ENCODE measurements at regions not wholly inside any gene's neighbourhood (a gene's known extent, or its start where the extent isn't known, plus 50 kb on each side); places are given as distances from the start of the nearest gene placed in this dataset.

DNA sequence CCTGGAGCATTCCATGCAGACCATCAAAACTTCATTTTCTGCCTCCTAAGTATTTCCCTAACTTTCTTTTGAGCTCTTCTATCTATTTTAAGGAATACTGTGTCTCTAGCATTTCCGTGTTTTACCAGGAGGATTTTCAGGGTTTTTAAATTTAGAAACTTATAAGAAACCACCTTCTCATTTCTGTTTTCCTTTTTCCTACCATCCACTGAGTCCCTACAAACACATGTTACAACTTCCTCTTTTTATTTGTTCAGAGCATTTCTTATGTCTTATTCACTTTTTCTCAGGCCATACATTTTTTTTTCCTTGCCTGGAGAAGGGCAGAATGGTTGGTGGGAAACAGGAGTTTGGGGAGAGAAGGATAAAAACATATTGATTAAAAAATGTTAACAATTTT, 130.0 kb upstream of the BMP5 start:
- in situ Hi-C loops (cut with MboI; ENCODE audit: low sequenced_read_pairs) = no loop called here

DNA sequence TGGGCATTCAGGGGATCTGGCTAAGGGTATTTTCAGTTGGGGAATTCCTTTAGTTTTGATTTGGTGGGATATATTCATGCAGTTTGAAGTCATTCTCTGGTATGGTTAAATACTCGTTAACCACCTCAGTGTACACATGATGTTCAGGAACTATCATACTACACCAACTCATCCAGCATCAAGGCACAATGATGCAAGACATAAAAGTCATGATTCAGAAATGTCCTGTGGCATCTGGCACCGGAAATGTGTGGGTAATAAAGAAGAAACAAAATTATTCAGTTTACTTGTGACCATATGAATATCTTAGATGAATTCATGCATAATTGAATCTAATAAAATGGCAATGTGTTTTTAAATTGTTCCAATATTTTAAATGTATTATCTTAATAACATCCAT, 129.0 kb upstream of the BMP5 start:
- in situ Hi-C loops (cut with MboI; ENCODE audit: low sequenced_read_pairs) = no loop called here

DNA sequence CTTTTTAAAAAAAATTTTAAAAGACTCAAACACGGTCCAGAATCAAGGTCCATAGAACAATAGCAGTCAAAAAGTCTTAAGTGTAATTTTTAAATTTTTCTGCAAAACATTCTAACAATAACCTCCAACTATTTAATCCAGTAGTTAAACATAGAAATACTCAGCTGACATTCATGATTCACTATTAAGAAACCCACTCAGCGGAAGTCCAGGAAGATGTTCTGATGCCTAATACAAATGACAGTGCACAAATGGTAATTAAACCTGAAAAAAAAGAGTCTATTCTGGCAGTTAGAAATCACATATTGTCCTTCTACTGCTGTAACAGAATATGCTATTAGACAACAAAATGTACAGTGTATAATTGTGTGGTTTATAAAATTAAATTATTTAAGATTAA, 128.2 kb upstream of the BMP5 start:
- in situ Hi-C loops (cut with MboI; ENCODE audit: low sequenced_read_pairs) = no loop called here

DNA sequence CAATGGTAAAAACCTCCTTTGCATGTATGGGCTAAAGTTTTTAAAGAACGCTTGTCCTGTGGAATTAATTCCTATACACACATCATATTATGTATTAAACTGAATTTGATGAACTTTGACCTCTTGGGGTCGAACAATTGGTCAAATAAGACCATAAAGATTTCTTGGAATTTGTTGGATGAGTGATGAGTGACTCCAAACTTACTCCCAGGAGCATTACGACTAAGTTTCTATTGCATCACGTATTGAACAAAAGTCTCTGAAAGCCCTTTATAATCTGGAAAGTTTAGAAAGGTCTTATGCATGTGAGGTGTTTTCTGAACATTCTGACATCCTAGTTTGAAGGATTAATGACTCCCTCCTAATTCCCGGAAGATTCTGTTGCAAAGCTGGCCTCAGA, 126.9 kb upstream of the BMP5 start:
- in situ Hi-C loops (cut with MboI; ENCODE audit: low sequenced_read_pairs) = no loop called here

DNA sequence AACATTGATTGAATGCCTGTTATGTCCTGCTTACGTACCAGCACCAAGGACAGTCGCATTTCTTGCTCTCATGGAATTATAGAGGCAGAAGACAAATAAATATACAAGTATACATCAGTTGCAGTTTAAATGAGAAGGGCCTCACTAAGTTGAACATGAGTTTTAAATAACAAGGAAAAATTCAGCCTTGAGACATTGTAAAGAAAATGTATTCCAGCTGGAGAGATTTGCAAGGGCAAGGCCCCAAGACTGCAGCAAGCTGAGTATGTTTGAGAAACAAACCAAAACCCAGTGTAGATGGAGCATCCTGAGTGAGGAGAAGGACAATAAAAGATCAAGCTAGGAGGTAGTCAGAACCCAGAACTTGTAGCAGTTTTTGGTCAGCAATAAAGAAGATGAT, 123.2 kb upstream of the BMP5 start:
- in situ Hi-C loops (cut with MboI; ENCODE audit: low sequenced_read_pairs) = loop anchor here (25.0 kb wide), 1 partner anchor 289 kb away; no protein-coding TSS in a partner anchor

DNA sequence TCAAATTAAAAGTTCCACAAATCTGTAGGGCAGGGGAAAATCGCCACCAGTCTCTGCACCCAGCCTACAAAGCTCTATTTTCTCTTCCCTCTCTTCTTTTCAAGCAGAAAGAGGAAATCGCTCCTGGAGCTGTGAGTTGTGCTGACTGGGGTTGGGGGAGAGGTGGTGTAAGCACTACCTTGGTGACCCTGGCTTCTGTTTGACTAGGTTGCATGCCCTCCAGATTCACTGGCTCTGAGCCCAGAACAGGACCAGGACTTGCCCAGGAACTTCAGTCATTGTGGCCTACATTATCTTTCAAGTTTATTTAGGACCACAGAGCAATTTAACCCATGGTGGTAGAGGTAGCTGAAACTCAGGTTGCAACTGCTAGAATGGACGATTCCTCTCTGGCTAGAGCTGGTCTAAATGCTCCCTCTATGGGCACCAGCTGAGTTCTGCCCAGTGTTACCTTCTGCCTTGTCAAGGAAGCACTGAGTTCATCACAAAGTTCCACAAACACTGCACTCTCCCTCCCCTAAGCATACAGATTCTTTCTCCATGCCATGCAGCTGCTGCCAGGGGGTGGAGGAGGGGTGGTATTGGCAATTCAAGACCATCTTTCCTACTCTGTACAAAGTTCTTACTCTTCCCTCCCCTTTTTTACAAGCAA, 122.0 kb upstream of the BMP5 start:
- in situ Hi-C loops (cut with MboI; ENCODE audit: low sequenced_read_pairs) = loop anchor here (25.0 kb wide), 1 partner anchor 290 kb away; no protein-coding TSS in a partner anchor

DNA sequence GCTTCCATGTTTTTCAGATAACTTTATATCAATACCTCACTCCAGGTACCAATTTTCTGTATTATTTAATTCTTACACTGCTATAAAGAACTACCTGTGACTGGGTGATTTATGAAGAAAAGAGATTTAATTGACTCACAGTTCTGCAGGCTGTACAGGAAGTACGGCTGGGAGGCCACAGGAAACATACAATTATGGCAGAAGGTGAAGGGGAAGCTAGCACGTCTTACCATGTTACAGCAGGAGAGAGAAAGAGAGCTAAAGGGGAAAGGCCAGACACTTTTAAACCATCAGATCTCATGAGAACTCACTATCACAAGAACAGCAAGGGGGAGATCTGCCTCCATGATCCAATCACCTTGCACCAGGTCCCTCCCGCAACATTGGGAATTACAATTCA, 119.1 kb upstream of the BMP5 start:
- in situ Hi-C loops (cut with MboI; ENCODE audit: low sequenced_read_pairs) = loop anchor here (25.0 kb wide), 1 partner anchor 293 kb away; no protein-coding TSS in a partner anchor

DNA sequence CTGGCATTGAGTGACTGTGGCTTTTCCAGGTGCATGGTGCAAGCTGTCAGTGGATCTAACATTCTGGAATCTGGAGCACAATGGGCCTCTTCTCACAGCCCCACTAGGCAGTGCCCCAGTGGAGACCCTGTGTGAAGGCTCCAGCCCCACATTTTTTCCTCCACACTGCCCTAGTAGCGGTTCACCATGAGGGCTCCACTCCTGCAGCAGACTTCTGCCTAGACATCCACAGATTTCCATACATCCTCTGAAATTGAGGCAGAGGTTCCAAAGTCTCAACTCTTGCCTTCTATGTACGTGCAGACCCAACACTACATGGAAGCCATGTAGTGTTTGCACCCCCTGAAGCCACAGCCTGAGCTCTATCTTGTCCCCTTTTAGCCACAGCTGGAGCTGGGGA, 118.0 kb upstream of the BMP5 start:
- in situ Hi-C loops (cut with MboI; ENCODE audit: low sequenced_read_pairs) = loop anchor here (25.0 kb wide), 1 partner anchor 294 kb away; no protein-coding TSS in a partner anchor

DNA sequence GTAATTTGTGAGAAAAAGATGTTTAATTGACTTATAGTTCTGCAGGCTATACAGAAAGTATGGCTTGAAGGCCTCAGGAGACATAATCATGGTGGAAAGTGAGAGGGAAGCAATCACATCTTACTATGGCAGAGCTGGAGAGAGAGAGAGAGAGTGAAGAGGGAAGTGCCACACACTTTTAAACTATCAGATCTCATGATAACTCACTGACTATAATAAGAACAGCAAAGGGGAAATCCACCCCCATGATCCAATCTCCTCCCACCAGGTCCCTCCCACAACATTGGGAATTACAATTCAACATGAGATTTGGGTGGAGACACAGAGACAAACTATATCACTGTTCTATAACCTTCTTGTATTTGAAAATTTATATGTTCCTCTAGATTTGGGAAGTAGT, 117.2 kb upstream of the BMP5 start:
- in situ Hi-C loops (cut with MboI; ENCODE audit: low sequenced_read_pairs) = loop anchor here (25.0 kb wide), 1 partner anchor 295 kb away; no protein-coding TSS in a partner anchor

DNA sequence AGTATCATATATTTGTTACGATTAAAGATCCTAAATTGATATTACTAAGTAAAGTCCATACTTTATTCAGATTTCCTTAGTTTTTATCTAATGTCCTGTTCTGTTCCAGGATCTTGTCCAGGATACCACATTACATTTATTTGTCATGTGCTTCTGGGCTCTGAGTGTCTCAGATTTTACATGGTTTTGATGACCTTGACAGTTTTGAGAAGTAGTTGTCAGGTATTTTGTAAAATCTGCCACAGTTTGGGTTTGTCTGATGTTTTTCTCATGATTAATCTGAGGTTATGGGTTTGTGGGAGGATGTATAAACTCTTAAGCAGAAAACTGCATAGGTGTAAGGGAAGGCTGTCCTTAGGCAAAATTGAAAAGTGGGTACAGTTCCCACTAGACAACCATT, 109.9 kb upstream of the BMP5 start:
- in situ Hi-C loops (cut with MboI; ENCODE audit: low sequenced_read_pairs) = loop anchor here (25.0 kb wide), 1 partner anchor 302 kb away; no protein-coding TSS in a partner anchor

DNA sequence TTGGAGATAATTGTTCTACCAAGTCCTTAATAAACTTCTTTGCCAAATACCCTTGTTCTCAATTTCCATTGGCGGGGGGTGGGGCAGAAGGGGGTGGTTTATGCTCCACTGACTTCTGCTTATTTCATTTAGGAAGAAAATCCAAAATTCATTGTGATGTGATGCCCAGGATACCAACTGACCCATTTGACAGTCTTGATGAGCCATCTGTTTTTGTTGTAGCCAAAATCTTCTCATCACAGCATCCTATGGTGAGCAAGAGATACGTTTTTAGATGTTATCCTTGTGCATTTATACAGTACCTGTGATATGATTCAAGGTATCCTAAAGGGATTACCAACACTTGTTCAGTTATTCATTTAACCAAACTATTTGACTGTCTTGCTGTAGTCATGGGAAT, 108.5 kb upstream of the BMP5 start:
- in situ Hi-C loops (cut with MboI; ENCODE audit: low sequenced_read_pairs) = loop anchor here (25.0 kb wide), 1 partner anchor 303 kb away; no protein-coding TSS in a partner anchor

DNA sequence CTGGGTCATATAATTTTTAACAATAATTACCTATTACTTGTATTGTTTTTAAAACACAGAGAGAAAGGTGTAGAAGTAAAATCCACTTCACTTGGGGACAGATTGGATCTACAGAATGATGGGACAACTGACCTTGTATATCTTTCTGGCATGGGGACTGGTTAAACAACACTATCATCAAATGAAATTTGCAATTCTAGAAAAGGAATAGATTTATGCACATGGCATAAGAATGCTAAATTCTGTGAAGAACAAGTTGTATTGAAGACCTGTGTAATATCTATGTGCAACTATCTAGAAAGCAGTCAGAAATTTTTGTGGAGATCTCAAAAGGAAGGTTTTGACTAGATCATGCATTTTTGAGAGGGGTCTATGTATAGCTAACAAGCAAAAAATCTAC, 106.3 kb upstream of the BMP5 start:
- in situ Hi-C loops (cut with MboI; ENCODE audit: low sequenced_read_pairs) = loop anchor here (25.0 kb wide), 1 partner anchor 306 kb away; no protein-coding TSS in a partner anchor

DNA sequence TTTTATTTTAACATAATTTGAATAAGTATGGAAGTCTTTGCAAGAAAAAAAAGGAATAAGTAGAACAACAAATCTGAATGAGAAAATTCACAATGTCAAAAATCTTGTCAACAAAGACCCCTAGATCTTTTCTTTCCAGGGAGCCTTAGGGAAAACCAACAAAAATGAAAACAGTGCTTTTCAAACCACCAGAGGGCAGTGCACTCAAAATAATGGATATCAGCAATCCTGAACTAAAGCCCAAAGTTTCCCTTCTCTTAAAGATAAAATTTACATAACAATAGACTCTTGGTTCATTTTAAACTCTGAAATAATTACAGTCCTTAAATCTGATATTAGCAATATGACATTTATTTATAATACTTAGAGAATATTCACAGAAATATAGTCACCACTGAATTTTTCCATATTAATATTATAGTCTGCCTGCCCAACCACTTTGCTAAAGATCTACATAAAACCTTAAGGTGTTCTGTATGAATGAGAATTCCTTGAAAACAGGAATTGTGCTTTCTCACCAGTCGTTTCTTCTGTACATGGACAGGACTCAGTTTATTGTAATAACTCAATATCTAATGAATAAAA, 105.3 kb upstream of the BMP5 start:
- in situ Hi-C loops (cut with MboI; ENCODE audit: low sequenced_read_pairs) = loop anchor here (25.0 kb wide), 1 partner anchor 307 kb away; no protein-coding TSS in a partner anchor

DNA sequence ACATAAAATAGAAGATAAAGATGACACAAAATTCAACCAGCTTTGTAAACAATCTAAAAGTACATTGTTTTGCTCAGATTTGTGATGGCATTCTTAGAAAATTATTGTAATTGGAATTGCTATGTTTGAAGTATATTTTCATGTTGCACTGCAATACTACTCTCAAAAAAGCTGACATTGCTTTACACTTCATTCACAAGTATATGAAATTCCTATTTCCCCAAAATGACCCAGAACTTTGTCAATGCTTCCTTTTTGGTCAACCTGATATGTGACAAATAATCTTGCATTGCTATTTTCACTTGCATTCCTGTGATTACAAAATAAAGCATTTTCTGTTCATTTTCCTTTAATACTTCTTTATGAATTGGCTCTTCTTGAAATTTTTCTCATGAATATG, 104.1 kb upstream of the BMP5 start:
- in situ Hi-C loops (cut with MboI; ENCODE audit: low sequenced_read_pairs) = loop anchor here (25.0 kb wide), 1 partner anchor 308 kb away; no protein-coding TSS in a partner anchor

DNA sequence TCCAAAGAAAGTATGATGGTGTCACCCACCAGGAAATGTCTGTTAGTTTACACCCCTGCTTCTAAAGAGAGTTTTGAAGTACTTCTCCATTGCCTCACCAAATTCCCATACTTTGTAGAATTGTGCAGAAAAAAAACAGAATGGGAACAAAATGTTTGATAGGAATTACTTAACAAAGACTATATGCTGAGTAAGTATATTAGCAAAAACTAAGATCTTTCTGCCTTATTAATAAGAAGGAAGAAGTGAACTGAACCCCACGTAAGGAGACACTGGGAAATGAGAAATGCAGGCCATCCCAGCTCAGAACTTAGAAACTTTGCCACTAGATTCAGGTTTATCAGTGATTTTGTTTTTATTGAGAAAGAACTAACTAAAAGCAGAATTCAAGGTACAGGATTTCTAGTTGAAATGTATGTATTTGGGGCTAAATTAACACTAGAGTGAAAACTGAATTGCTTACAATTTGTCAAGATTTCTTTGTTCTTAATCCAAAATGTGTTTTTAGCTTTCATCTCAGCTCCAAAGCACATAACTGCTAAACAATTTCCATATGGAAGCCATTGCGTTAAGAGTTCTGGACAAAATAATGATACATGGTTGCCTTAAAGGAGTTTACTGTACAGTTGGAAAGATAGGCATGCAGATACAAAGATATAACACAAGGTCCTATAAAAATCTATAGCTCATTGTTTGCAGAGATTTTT, 102.7 kb upstream of the BMP5 start:
- in situ Hi-C loops (cut with MboI; ENCODE audit: low sequenced_read_pairs) = loop anchor here (25.0 kb wide), 1 partner anchor 309 kb away; no protein-coding TSS in a partner anchor

DNA sequence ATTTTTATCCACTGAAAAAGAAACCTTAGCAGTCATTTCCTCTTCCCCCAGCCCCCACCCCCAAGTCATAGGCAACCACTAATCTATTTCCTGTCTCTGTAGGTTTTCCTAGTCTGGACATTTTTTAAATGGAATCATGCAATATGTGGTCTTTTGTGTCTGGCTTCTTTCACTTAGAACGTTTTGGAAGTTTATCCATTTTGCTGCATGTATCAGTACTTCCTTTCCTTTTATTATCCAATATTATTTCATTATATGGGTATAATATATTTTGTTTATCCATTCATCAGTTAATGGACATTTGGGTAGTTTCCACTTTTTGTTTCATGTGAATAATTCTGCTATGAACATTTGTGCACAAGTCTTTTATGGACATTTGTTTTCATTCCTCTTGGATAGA, 99.3 kb upstream of the BMP5 start:
- in situ Hi-C loops (cut with MboI; ENCODE audit: low sequenced_read_pairs) = loop anchor here (25.0 kb wide), 1 partner anchor 313 kb away; no protein-coding TSS in a partner anchor

DNA sequence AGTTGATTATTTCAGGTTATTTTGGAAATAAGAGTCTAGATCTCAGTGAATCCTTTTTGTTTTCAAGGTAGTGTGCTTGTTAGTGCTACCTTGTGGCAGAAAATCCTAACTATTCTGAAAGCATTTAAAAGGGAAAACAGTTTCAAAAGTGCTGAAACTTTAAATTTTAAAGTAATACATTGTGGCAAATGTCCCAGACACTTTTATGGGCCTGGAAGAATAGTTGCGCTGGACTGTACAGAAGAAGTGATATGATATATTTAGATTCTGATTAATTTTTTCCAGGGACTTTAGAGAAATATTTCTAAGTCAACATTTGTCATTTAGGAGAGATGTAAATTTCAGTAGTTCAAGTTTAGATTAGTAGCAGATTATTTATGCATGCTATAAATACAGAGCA, 96.7 kb upstream of the BMP5 start:
- in situ Hi-C loops (cut with MboI; ENCODE audit: low sequenced_read_pairs) = no loop called here

DNA sequence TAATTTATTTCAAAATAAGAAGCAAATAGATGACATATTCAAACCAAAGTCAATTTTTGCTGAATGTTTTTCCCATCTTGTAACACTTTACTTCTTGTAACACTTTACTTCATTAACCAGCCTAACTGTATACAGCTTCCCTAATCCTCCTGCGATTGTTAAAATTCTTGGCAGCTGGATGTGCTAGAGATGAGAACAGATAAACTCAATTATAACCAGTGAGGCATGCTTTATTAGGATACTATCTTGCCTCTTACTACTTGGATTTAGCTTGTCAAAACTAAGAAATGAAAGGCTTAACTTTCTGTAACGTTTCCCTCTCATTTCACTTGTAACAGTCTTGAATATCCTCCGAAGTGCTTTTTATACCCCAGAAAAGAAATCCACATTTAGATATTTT, 94.1 kb upstream of the BMP5 start:
- in situ Hi-C loops (cut with MboI; ENCODE audit: low sequenced_read_pairs) = no loop called here

DNA sequence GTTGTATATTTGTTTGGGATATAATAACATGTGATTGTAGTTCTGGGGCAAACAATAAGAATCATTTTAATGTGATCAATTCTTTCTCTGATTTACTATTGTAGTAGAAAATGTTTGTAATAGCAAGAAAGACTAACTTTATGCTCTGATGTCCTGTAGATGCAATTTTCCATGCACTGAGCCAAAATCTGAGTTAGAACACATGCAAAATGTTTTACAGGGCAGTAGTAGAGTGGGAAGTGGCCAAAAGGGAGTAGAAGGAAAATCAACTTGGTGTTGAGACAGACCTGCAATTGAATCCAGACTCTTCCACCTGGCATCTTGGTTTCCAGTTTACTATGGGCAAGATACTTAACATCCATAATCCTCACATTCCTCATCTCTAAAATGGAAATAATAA, 93.5 kb upstream of the BMP5 start:
- in situ Hi-C loops (cut with MboI; ENCODE audit: low sequenced_read_pairs) = no loop called here

DNA sequence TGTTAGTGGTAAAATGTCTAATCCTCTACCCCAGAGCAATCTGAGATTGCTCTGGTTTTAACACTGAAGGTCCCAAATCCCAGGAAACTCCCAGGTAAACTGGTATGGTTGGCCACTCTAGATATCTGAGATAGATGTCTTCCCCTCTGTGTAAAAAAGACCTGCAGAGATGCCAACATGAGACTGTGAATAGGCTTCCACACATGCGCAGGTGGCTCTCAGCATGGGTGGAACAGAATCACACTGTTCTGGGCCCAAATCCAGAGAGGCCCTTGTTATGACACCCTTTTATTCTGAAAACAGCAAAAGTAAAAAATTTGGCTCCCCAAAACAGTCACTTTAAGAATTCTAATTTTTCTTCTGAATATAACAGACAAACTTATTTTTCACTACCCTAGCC, 88.7 kb upstream of the BMP5 start:
- in situ Hi-C loops (cut with MboI; ENCODE audit: low sequenced_read_pairs) = no loop called here

DNA sequence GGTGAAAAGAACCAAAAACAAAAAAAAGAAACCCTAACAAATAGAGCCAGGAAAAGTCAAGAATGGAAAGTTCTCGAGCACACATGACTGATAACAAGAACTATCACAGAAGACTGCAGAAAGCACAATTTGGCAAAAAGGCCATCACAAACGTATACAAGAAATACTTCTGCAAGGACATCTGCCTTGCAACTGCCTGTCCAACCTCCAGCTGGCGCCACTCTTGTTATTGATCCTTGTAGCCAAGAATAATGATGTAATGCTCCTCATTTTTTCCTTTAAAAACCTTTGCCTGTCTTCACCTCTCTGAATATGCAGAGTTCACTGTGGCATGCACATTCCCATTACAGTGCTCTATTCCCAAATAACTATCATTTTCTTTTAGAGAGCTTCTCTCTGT, 87.9 kb upstream of the BMP5 start:
- in situ Hi-C loops (cut with MboI; ENCODE audit: low sequenced_read_pairs) = no loop called here

DNA sequence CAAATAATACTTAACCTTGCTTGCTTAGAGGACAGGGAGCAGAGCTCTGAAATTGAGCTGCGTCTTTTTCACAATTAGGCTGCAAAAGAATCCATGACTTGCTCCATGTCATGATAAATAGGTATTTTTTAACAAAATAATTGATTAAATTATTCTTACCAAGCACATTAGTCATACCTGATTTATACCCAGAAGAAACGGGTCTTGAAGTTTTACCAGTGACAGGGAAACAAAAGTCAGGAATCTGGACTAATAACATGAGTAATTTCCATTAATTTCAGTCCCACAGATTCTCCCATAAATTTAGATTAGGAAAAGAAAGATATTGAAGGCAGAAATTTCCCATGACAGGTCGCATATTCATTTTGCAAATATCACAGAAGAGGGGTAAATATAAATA, 85.0 kb upstream of the BMP5 start:
- in situ Hi-C loops (cut with MboI; ENCODE audit: low sequenced_read_pairs) = no loop called here
